ENCODE measurements at regions not wholly inside any gene's neighbourhood (a gene's known extent, or its start where the extent isn't known, plus 50 kb on each side); places are given as distances from the start of the nearest gene placed in this dataset.

DNA sequence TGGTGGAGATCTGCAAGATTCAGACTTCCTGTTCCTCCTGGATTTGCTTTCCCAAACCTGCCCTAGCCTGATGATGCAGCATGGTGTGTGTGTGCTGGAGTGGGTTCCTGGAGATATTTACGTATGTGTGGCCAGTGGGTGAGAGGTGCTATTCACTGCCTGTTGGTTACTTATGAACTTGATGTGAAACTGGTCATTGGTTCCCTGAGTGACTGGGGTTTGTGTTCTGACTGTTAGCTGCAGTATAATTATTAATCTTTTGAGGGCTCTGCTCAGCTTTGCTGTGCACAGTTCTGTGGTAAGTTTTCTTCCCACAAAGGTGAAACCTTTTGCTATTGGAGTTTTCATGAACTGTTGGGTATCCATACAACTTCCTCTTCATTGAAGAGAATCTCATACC is 541.8 kb upstream of the FBXO33 start:
- Histone ChIP-seq H3K9ac (ENCODE audit: insufficient read depth, low read length, poor library complexity, severe bottlenecking) (no peak overlapping the region), H3K27me3 (ENCODE audit: control insufficient read depth in 2 of 2, insufficient read depth in 2 of 2, low read length in 2 of 2) (no peaks in the 10 kb centered on the region), H3K27ac (ENCODE audit: low read depth in 1 of 2, low read length in 2 of 2) (no peak overlapping the region), H3K4me3 (replicated peaks in 1 of 3; ENCODE audit: low read depth in 2 of 3, low read length in 3 of 3) (no peak overlapping the region), H3K4me1 (ENCODE audit: control insufficient read depth in 1 of 2, insufficient read depth in 2 of 2, low read length in 2 of 2) (peaks cover 0 to 2% of the 10 kb centered on the region in 2 donors), H3K4me2 (replicated peaks; ENCODE audit: extremely low read depth, low read length, poor library complexity, severe bottlenecking) (no peak overlapping the region), H3K79me2 (ENCODE audit: insufficient read depth, low read length) (no peaks in the 10 kb centered on the region), H3K36me3 (replicated peaks in 1 of 2; ENCODE audit: control insufficient read depth in 1 of 2, insufficient read depth in 2 of 2, low read length in 2 of 2) (no peaks in the 10 kb centered on the region), H4K20me1 (ENCODE audit: insufficient read depth, low read length) (no peaks in the 10 kb centered on the region), H3K9me3 (replicated peaks in 1 of 2; ENCODE audit: control insufficient read depth in 1 of 2, insufficient read depth in 1 of 2, low read length in 2 of 2) (no peaks in the 10 kb centered on the region), H2AFZ (ENCODE audit: insufficient read depth, low read depth, low read length, poor library complexity, severe bottlenecking) (no peak overlapping the region)
- H3K27me3 Mint-ChIP-seq (ENCODE audit: low read depth in 3 of 3) = peaks cover 0 to 1% (median 0%) of the 10 kb centered on the region in 3 donors
- H3K4me1 Mint-ChIP-seq = peaks cover 2% of the 10 kb centered on the region
- H3K4me3 Mint-ChIP-seq = no peak overlapping the region
- H3K9me3 Mint-ChIP-seq = peaks cover 0 to 5% (median 3%) of the 10 kb centered on the region in 7 donors
- DNase-seq = no peak
- H3K36me3 Mint-ChIP-seq = no peaks in the 10 kb centered on the region
- H3K27ac Mint-ChIP-seq = no peak overlapping the region
- WGBS (ENCODE audit: insufficient coverage) = no CpG with 5 or more reads among the region's 1 CpG
- intact Hi-C loops (cut with micrococcal nuclease) = no loop called here
- TF ChIP-seq CTCF (IDR thresholded peaks at IDR 0.05) = no peak

- Histone ChIP-seq H3K27ac (ENCODE audit: low read depth in 1 of 2, low read length in 2 of 2) (no peak overlapping the region), H3K36me3 (replicated peaks in 1 of 2; ENCODE audit: control insufficient read depth in 1 of 2, insufficient read depth in 2 of 2, low read length in 2 of 2) (no peaks in the 10 kb centered on the region), H3K27me3 (ENCODE audit: control insufficient read depth in 2 of 2, insufficient read depth in 2 of 2, low read length in 2 of 2) (no peaks in the 10 kb centered on the region), H4K20me1 (ENCODE audit: insufficient read depth, low read length) (no peaks in the 10 kb centered on the region), H3K4me2 (replicated peaks; ENCODE audit: extremely low read depth, low read length, poor library complexity, severe bottlenecking) (no peak overlapping the region), H2AFZ (ENCODE audit: insufficient read depth, low read depth, low read length, poor library complexity, severe bottlenecking) (no peak overlapping the region), H3K9me3 (replicated peaks in 1 of 2; ENCODE audit: control insufficient read depth in 1 of 2, insufficient read depth in 1 of 2, low read length in 2 of 2) (no peaks in the 10 kb centered on the region), H3K4me1 (ENCODE audit: control insufficient read depth in 1 of 2, insufficient read depth in 2 of 2, low read length in 2 of 2) (peaks cover 0 to 2% of the 10 kb centered on the region in 2 donors), H3K4me3 (replicated peaks in 1 of 3; ENCODE audit: low read depth in 2 of 3, low read length in 3 of 3) (no peak overlapping the region), H3K9ac (ENCODE audit: insufficient read depth, low read length, poor library complexity, severe bottlenecking) (no peak overlapping the region), H3K79me2 (ENCODE audit: insufficient read depth, low read length) (no peaks in the 10 kb centered on the region)
- Mint-ChIP-seq H3K27ac (no peak overlapping the region), H3K36me3 (no peaks in the 10 kb centered on the region), H3K27me3 (ENCODE audit: low read depth in 3 of 3) (peaks cover 0 to 1% (median 0%) of the 10 kb centered on the region in 3 donors), H3K4me3 (no peak overlapping the region), H3K4me1 (peaks cover 2% of the 10 kb centered on the region), H3K9me3 (peaks cover 0 to 5% (median 3%) of the 10 kb centered on the region in 7 donors)
- 83% methylated on average over 2 of the region's 2 CpGs for WGBS (ENCODE audit: insufficient coverage)
- no peak for TF ChIP-seq CTCF (IDR thresholded peaks at IDR 0.05)
- no peak for DNase-seq
- intact Hi-C loops (cut with micrococcal nuclease) = no loop called here
Measured at GRCh38 chr14:39972704-39973103, 540.5 kb upstream of the FBXO33 start.
